Stimulated activated memory B cell treated with anti-CD40 and anti-IgM and Interleukin-4, amounts not matched to agents 10 μg/mL and 1 μg/mL and 100 μg/mL, for 72 hours (primary cell): ENCODE measurements at regions not wholly inside any gene's neighbourhood (a gene's known extent, or its start where the extent isn't known, plus 50 kb on each side); places are given as distances from the start of the nearest gene placed in this dataset.
A peak's percentile ranks its signal among the peaks of the same experiment; 100 is the strongest.
"Not testable (repeated sequence)": the region's sequence is repeated elsewhere in the genome, so short reads cannot be mapped to it uniquely, and the experiment has no call there.

Source experiments
- ATAC-seq: fragments of 150-1000 bp; cut with Tn5 transposase; 2 replicates; pipeline ENCODE4 v1.10.0; 2021
- H3K27ac Mint-ChIP-seq: one replicate; pipeline ENCODE4 v1.8.0; 2022; ENCODE audit warnings: mild to moderate bottlenecking, mixed read lengths
- H3K27me3 Mint-ChIP-seq: one replicate; pipeline ENCODE4 v1.8.0; 2022; ENCODE audit warnings: mixed read lengths
- H3K36me3 Mint-ChIP-seq: one replicate; pipeline ENCODE4 v1.8.0; 2022; ENCODE audit warnings: mixed read lengths
- H3K4me1 Mint-ChIP-seq: one replicate; pipeline ENCODE4 v1.8.0; 2022; ENCODE audit warnings: mixed read lengths
- H3K4me3 Mint-ChIP-seq: one replicate; pipeline ENCODE4 v1.8.0; 2022; ENCODE audit warnings: mild to moderate bottlenecking, moderate library complexity, mixed read lengths
- H3K9me3 Mint-ChIP-seq: one replicate; pipeline ENCODE4 v1.8.0; 2022; ENCODE audit warnings: mixed read lengths

GRCh38 chr1:146883190-146883589 is 54.9 kb upstream of the NBPF12 start:
- not testable (repeated sequence) for ATAC-seq, H3K9me3 Mint-ChIP-seq, H3K4me3 Mint-ChIP-seq, H3K27ac Mint-ChIP-seq, H3K27me3 Mint-ChIP-seq, H3K4me1 Mint-ChIP-seq, H3K36me3 Mint-ChIP-seq

DNA sequence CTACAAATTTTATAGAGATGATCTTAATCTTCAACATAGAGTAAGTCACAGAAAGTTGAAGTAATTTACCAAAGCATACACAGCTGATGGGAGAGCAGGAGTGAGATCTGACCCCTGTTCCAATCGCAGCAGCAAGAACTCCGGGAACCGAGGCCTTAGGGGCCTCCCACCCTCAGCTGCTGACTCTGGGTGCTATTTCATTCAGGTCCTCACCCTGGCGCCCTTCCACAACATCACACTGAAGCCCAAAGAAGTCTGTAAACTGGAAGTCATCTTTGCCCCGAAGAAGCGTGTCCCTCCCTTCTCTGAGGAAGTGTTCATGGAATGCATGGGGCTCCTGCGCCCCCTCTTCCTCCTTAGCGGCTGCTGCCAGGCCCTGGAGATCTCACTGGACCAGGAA is 57.0 kb upstream of the NBPF12 start:
- not testable (repeated sequence) for H3K4me3 Mint-ChIP-seq, ATAC-seq, H3K27ac Mint-ChIP-seq, H3K4me1 Mint-ChIP-seq, H3K36me3 Mint-ChIP-seq, H3K27me3 Mint-ChIP-seq, H3K9me3 Mint-ChIP-seq

DNA sequence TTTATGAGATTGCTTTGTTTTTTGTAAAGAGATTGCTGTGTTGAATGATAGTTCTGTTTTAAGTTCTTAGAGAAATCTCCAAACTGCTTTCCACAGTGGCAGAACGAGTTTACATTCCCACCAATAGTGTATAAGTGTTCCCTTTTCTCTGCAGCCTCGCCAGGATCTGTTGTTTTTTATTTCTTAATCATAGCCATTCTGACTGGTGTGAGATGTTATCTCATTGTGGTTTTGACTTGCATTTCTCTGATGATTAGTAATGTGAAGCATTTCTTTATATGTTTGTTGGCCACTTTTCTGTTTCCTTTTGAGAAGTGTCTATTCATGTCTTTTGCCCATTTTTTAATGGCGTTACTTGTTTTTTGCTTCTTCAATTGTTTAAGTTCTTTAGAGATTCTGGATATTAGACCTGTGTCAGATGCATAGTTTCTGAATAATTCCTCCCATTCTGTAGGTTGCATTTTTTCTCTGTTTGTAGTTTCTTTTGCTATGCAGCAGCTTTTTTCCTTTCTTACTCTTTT is 74.3 kb upstream of the NBPF12 start:
- not testable (repeated sequence) for H3K4me1 Mint-ChIP-seq, H3K9me3 Mint-ChIP-seq, H3K4me3 Mint-ChIP-seq, H3K27me3 Mint-ChIP-seq, H3K36me3 Mint-ChIP-seq, ATAC-seq, H3K27ac Mint-ChIP-seq

- H3K9me3 Mint-ChIP-seq, ATAC-seq, H3K36me3 Mint-ChIP-seq, H3K4me1 Mint-ChIP-seq, H3K27me3 Mint-ChIP-seq, H3K4me3 Mint-ChIP-seq, H3K27ac Mint-ChIP-seq: not testable (repeated sequence)
Observed at GRCh38 chr1:146853147-146853546, 85.0 kb upstream of the NBPF12 start.

GRCh38 chr1:146850352-146850889 is 87.7 kb upstream of the NBPF12 start:
- ATAC-seq, H3K36me3 Mint-ChIP-seq, H3K9me3 Mint-ChIP-seq, H3K27ac Mint-ChIP-seq, H3K27me3 Mint-ChIP-seq, H3K4me3 Mint-ChIP-seq, H3K4me1 Mint-ChIP-seq: not testable (repeated sequence)

GRCh38 chr1:146838725-146839124 is 99.4 kb upstream of the NBPF12 start:
- ATAC-seq, H3K4me1 Mint-ChIP-seq, H3K36me3 Mint-ChIP-seq, H3K27ac Mint-ChIP-seq, H3K4me3 Mint-ChIP-seq, H3K27me3 Mint-ChIP-seq, H3K9me3 Mint-ChIP-seq: not testable (repeated sequence)

DNA sequence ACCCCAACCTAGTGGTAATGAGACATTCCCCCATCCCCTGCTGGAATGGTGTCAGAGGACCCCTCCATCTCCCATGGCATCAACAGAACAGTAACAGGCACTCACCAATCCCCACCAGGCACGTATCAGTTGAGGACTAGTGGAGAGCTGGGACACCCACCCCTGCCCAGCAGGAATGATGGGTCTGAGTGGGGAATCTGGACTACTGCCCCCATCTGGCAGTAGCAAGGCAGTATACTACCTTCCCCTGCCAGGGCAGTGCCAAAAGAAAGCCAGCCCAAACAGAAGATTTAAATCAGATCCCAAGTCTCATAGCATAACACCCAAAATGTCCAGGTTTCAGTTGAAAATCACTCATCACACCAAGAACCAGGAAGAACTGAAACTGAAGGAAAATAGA is 111.2 kb upstream of the NBPF12 start:
- not testable (repeated sequence) for H3K4me1 Mint-ChIP-seq, H3K27me3 Mint-ChIP-seq, H3K27ac Mint-ChIP-seq, H3K4me3 Mint-ChIP-seq, ATAC-seq, H3K9me3 Mint-ChIP-seq, H3K36me3 Mint-ChIP-seq

- not testable (repeated sequence) for H3K36me3 Mint-ChIP-seq, ATAC-seq, H3K4me1 Mint-ChIP-seq, H3K9me3 Mint-ChIP-seq, H3K27ac Mint-ChIP-seq, H3K4me3 Mint-ChIP-seq
- H3K27me3 Mint-ChIP-seq, result peaks cover 11% of the 10 kb centered on the region
Observed at GRCh38 chr1:146794236-146794635, 143.9 kb upstream of the NBPF12 start.

GRCh38 chr1:146792725-146793124 is 145.4 kb upstream of the NBPF12 start:
- peaks cover 11% of the 10 kb centered on the region for H3K27me3 Mint-ChIP-seq
- not testable (repeated sequence) for H3K4me1 Mint-ChIP-seq, ATAC-seq, H3K9me3 Mint-ChIP-seq, H3K4me3 Mint-ChIP-seq, H3K36me3 Mint-ChIP-seq, H3K27ac Mint-ChIP-seq

DNA sequence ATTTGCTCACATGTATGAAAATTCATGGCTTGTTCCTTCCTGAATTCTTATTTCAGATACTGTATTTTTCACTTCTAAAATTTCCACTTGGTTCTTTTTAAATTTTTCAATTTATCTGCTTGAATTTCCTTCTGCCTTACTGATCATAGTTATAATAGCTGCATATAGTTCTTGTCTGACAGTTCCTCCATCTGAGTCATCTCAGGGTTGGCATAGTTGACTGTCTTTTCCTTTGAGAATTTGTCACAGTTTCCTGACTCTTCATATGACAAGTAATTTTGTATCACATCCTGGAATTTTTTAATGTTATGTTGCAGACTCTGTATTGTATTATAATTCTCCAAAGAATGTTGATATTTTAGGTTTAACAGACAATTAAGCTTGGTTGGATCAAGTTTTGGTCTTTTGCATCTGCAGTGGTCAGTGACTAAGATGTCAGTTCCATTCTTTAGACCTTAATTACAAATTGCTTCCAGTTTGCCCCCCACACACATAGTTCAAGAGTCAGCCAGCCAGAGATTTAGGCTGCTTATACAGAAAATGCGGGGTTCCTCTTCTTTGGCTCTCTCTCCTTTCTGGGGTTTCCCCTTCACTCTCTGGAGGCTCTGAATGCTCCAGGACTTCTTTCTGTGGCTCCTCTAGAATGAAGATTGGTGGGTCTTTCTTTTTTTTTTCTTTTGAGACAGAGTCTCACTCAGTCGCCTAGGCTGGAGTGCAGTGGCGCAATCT is 153.7 kb upstream of the NBPF12 start:
- H3K36me3 Mint-ChIP-seq, H3K27ac Mint-ChIP-seq, H3K4me1 Mint-ChIP-seq, H3K9me3 Mint-ChIP-seq, H3K4me3 Mint-ChIP-seq: not testable (repeated sequence)
- ATAC-seq, result peak; percentile 79
- H3K27me3 Mint-ChIP-seq, result peaks cover 16% of the 10 kb centered on the region

DNA sequence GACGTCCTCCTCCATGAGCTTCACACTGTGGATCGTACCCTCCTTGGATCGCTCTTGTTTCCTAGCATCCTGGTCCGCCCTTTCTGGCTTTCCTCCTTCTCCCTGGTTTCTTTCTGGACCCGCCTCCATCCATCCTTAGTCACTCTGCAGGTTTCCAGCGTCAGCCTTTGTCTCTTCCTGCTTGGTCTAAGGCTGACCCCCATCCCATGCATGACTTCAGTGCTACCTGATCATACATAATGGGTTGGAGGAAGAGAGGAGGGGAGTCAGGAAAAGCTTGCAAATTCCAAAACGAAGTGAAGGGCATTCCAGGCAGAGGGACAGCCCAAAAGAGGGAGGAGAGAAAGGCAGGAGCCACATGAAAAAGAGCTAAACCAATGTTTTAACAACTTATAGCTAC is 156.9 kb upstream of the NBPF12 start:
- H3K27ac Mint-ChIP-seq, H3K9me3 Mint-ChIP-seq, H3K4me1 Mint-ChIP-seq, H3K4me3 Mint-ChIP-seq, ATAC-seq, H3K36me3 Mint-ChIP-seq: not testable (repeated sequence)
- H3K27me3 Mint-ChIP-seq, result peaks cover 16% of the 10 kb centered on the region

GRCh38 chr1:146777826-146778602 is 160.1 kb upstream of the NBPF12 start:
- not testable (repeated sequence) for H3K36me3 Mint-ChIP-seq, H3K27ac Mint-ChIP-seq, ATAC-seq, H3K9me3 Mint-ChIP-seq, H3K4me3 Mint-ChIP-seq, H3K4me1 Mint-ChIP-seq
- H3K27me3 Mint-ChIP-seq, result peaks cover 16% of the 10 kb centered on the region

DNA sequence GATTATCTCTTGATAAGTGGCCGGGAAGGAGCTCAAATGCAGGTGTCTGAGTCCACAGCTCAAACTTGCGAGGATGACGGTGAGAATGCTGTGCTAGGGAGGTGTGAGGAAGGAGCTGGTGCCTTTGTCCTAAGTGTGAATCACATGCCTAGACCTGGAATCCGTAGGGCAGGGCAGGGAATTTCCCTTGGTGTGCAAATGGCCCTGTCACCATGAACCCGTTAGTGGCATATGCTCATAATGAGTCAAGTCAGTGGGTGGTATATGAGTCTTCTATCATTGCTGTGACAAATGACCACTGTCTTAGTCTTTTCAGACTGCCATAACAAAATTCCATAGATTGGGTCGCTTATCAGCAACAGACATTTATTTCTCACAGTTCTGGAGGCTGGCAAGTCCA is 163.1 kb upstream of the NBPF12 start:
- not testable (repeated sequence) for H3K27ac Mint-ChIP-seq, H3K9me3 Mint-ChIP-seq, H3K27me3 Mint-ChIP-seq, ATAC-seq, H3K4me1 Mint-ChIP-seq, H3K36me3 Mint-ChIP-seq, H3K4me3 Mint-ChIP-seq

- H3K4me3 Mint-ChIP-seq, H3K4me1 Mint-ChIP-seq, ATAC-seq, H3K36me3 Mint-ChIP-seq, H3K27me3 Mint-ChIP-seq, H3K27ac Mint-ChIP-seq, H3K9me3 Mint-ChIP-seq: not testable (repeated sequence)
Observed at GRCh38 chr1:146774271-146774670, 163.9 kb upstream of the NBPF12 start.

DNA sequence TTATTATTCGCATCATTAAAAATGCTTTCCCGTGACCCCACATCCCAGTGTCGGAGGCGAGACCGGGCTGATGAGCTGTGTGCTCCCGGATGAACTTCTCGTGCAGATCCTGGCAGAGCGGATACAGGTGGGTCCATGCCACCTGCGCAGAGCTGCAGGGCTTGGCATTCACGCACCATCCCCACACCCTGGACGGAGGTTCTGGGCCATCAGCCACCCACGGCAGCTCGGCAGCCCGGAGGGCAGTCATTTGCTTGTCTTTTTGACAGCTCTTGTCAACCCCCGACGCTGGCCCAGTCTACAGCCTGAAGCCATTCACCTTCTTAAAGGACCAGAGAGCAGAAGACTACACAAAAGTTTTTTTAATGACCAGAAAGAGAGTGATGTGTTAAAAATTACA is 166.7 kb upstream of the NBPF12 start:
- not testable (repeated sequence) for ATAC-seq, H3K4me1 Mint-ChIP-seq, H3K4me3 Mint-ChIP-seq, H3K36me3 Mint-ChIP-seq, H3K9me3 Mint-ChIP-seq, H3K27ac Mint-ChIP-seq, H3K27me3 Mint-ChIP-seq

GRCh38 chr1:146770998-146771397 is 167.1 kb upstream of the NBPF12 start:
- not testable (repeated sequence) for H3K4me3 Mint-ChIP-seq, ATAC-seq, H3K4me1 Mint-ChIP-seq, H3K27ac Mint-ChIP-seq, H3K9me3 Mint-ChIP-seq, H3K36me3 Mint-ChIP-seq, H3K27me3 Mint-ChIP-seq
